ENCODE measurements at regions not wholly inside any gene's neighbourhood (a gene's known extent, or its start where the extent isn't known, plus 50 kb on each side); places are given as distances from the start of the nearest gene placed in this dataset.

- Histone ChIP-seq H3K4me3 (no peak overlapping the region), H3K36me3 (no peaks in the 10 kb centered on the region), H3K4me1 (no peaks in the 10 kb centered on the region), H3K9me3 (peaks cover 0 to 14% (median 5%) of the 10 kb centered on the region in 12 donors), H3K27ac (no peak overlapping the region), H3K27me3 (peaks cover 0 to 4% (median 0%) of the 10 kb centered on the region in 9 donors)
- ATAC-seq: no peak
- intact Hi-C loops (cut with DNase I): no loop called here
- no peak for DNase-seq
- TF ChIP-seq POLR2A (IDR thresholded peaks at IDR 0.05) (no peak), CTCF (IDR thresholded peaks at IDR 0.05) (no peak)
- WGBS, 4 donors: 62 to 74% (median 64%) methylated on average over 6 of the region's 6 CpGs
These were observed 161.3 kb upstream of the LMNTD1 start for GRCh38 chr12:25714198-25714984.

GRCh38 chr12:25715102-25715501 is 162.0 kb upstream of the LMNTD1 start:
- DNase-seq: no peak
- Histone ChIP-seq H3K4me1 (no peaks in the 10 kb centered on the region), H3K9me3 (peaks cover 0 to 13% (median 5%) of the 10 kb centered on the region in 12 donors), H3K36me3 (no peaks in the 10 kb centered on the region), H3K4me3 (no peak overlapping the region), H3K27ac (no peak overlapping the region), H3K27me3 (peaks cover 0 to 4% (median 0%) of the 10 kb centered on the region in 9 donors)
- TF ChIP-seq CTCF (IDR thresholded peaks at IDR 0.05) (no peak), POLR2A (IDR thresholded peaks at IDR 0.05) (no peak)
- WGBS, 4 donors: 64 to 81% (median 73%) methylated on average over 3 of the region's 3 CpGs
- ATAC-seq: no peak
- intact Hi-C loops (cut with DNase I): no loop called here

GRCh38 chr12:25716842-25717241 is 163.8 kb upstream of the LMNTD1 start:
- H3K27ac ChIP-seq: no peak overlapping the region
- no peak for ATAC-seq
- no peaks in the 10 kb centered on the region for H3K9me3 ChIP-seq
- H3K36me3 ChIP-seq: no peaks in the 10 kb centered on the region
- H3K4me1 ChIP-seq: no peaks in the 10 kb centered on the region
- no peak for DNase-seq
- no peak for TF ChIP-seq POLR2A (IDR thresholded peaks at IDR 0.05)
- H3K4me3 ChIP-seq: no peak overlapping the region
- intact Hi-C loops (cut with DNase I): no loop called here
- H3K27me3 ChIP-seq: peaks cover 0 to 4% (median 0%) of the 10 kb centered on the region in 9 donors

- intact Hi-C loops (cut with DNase I): no loop called here
- H3K4me1 ChIP-seq: no peaks in the 10 kb centered on the region
- peaks cover 0 to 4% (median 0%) of the 10 kb centered on the region in 9 donors for H3K27me3 ChIP-seq
- no peak for ATAC-seq
- H3K4me3 ChIP-seq: no peak overlapping the region
- no peaks in the 10 kb centered on the region for H3K36me3 ChIP-seq
- 78 to 90% (median 85%) methylated on average over 4 of the region's 4 CpGs for WGBS, 4 donors
- H3K9me3 ChIP-seq: no peaks in the 10 kb centered on the region
- no peak for TF ChIP-seq POLR2A (IDR thresholded peaks at IDR 0.05)
- TF ChIP-seq CTCF (IDR thresholded peaks at IDR 0.05): no peak
- DNase-seq: no peak
- no peak overlapping the region for H3K27ac ChIP-seq
These were observed 164.5 kb upstream of the LMNTD1 start for GRCh38 chr12:25717552-25717951.

Data from heart left ventricle (tissue), 16 donors.